ENCODE measurements at regions not wholly inside any gene's neighbourhood (a gene's known extent, or its start where the extent isn't known, plus 50 kb on each side); places are given as distances from the start of the nearest gene placed in this dataset.

DNA sequence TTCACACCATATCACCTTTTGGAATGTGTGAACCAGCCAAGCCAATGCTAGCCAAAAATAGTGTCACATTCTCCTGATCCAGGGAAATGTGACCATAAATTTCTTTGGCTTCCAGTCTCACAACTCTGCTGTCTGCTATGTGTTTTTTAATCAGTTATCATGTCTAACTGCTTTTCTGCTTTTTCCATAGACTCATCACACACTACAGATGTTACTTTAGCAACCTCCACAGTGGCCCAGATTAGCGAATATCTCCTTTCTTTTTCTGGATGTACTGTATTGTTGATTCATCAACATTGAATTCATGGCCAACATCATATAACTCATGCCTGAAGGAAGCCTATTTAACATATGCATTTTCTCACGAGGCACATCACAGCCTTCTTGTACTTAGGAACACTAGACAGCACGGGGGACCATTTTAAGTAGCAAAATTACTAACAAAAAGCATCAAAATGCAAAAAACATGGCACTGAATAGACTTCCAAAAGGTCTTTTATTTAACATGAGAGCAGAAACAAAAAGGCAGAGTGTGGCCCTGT, 73.1 kb upstream of the POU2AF2 start:
- Mint-ChIP-seq H3K27me3 (ENCODE audit: low read depth) (no peaks in the 10 kb centered on the region), H3K27ac (no peak overlapping the region), H3K36me3 (no peaks in the 10 kb centered on the region), H3K4me3 (no peak overlapping the region), H3K9me3 (no peaks in the 10 kb centered on the region), H3K4me1 (no peaks in the 10 kb centered on the region)
- TF ChIP-seq, protein P1, sequence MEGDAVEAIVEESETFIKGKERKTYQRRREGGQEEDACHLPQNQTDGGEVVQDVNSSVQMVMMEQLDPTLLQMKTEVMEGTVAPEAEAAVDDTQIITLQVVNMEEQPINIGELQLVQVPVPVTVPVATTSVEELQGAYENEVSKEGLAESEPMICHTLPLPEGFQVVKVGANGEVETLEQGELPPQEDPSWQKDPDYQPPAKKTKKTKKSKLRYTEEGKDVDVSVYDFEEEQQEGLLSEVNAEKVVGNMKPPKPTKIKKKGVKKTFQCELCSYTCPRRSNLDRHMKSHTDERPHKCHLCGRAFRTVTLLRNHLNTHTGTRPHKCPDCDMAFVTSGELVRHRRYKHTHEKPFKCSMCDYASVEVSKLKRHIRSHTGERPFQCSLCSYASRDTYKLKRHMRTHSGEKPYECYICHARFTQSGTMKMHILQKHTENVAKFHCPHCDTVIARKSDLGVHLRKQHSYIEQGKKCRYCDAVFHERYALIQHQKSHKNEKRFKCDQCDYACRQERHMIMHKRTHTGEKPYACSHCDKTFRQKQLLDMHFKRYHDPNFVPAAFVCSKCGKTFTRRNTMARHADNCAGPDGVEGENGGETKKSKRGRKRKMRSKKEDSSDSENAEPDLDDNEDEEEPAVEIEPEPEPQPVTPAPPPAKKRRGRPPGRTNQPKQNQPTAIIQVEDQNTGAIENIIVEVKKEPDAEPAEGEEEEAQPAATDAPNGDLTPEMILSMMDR (IDR thresholded peaks at IDR 0.05; ENCODE audit: unreplicated experiment): no peak
- no peak for DNase-seq (ENCODE audit: low spot score in 2 of 2, unreplicated experiment in 2 of 2)

DNA sequence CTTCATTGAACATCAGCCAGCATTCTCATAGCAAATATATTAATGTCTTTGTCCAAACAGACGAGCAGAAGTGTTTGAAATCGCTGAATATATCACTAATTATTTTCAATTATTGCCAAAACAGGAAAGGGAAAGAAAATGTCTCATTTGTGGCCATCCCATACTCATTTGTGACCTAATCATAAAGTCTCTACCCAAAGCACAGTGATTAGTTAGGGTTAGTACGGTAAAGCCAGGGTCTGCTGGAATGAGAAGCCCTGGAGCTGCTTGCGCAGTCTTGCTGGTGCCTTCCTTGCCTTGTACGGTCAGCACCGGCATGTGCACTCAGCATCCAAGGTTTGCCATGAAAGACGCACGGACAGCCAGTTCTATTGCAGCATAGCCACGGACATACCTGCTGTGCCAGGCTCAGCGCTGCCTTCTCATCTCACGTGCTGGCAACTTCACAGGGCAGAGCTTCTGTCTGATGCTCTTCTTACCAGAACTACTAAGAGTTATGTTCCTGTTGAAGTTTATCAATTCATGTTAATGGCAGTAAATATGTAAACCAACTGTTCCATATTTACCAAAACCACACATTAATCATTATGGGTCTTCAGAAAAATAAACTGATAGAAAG, 74.7 kb upstream of the POU2AF2 start:
- Mint-ChIP-seq H3K36me3 (no peaks in the 10 kb centered on the region), H3K4me1 (no peaks in the 10 kb centered on the region), H3K4me3 (no peak overlapping the region), H3K27me3 (ENCODE audit: low read depth) (no peaks in the 10 kb centered on the region), H3K9me3 (no peaks in the 10 kb centered on the region), H3K27ac (no peak overlapping the region)
- no peak for DNase-seq (ENCODE audit: low spot score in 2 of 2, unreplicated experiment in 2 of 2)
- TF ChIP-seq, protein P1 (IDR thresholded peaks at IDR 0.05; ENCODE audit: unreplicated experiment): no peak

DNA sequence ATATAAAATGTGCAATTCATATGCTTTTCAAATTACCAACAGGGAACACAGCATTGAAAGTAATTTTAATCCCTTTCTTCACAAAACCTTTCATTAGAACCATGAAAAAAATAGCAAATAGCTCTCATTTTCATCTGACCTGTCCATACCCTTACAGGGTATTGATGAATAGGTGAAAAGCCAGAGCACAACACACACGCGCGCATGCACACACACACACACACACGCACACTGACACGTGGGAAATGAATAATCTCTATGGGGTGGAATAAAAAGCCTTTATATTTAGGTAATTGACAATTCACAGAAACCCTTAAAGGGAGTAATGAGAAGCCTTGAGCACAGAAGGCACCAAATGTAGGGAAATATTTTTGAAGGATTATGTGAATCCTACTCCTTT, 76.2 kb upstream of the POU2AF2 start:
- Mint-ChIP-seq H3K9me3 (no peaks in the 10 kb centered on the region), H3K36me3 (no peaks in the 10 kb centered on the region), H3K27ac (no peak overlapping the region), H3K4me3 (no peak overlapping the region), H3K4me1 (no peaks in the 10 kb centered on the region), H3K27me3 (ENCODE audit: low read depth) (peaks cover 8% of the 10 kb centered on the region)
- TF ChIP-seq, protein P1 (IDR thresholded peaks at IDR 0.05; ENCODE audit: unreplicated experiment): no peak
- no peak for DNase-seq (ENCODE audit: low spot score in 2 of 2, unreplicated experiment in 2 of 2)

DNA sequence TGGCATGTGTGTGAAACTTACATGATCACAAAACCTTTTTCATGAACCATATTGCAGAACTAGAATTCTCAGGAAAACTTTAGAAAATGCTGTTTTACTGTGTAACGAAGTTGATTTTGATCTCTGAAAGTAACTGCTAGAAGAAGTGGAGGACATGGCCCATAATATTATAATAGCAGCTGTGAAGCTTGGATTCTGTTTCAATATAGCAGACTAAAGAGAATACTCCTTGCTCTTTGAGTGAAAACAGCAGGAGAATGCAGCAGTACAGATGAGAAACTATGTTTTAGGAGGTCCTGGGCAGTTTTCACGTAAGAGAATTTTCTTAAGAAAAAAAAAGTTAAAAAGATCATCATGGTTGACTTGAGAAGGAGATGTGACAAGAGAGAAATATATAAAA, 76.7 kb upstream of the POU2AF2 start:
- Mint-ChIP-seq H3K4me3 (no peak overlapping the region), H3K27me3 (ENCODE audit: low read depth) (peaks cover 8% of the 10 kb centered on the region), H3K9me3 (no peaks in the 10 kb centered on the region), H3K27ac (no peak overlapping the region), H3K36me3 (no peaks in the 10 kb centered on the region), H3K4me1 (no peaks in the 10 kb centered on the region)
- DNase-seq (ENCODE audit: low spot score in 2 of 2, unreplicated experiment in 2 of 2): no peak
- TF ChIP-seq, protein P1 (IDR thresholded peaks at IDR 0.05; ENCODE audit: unreplicated experiment): no peak

DNA sequence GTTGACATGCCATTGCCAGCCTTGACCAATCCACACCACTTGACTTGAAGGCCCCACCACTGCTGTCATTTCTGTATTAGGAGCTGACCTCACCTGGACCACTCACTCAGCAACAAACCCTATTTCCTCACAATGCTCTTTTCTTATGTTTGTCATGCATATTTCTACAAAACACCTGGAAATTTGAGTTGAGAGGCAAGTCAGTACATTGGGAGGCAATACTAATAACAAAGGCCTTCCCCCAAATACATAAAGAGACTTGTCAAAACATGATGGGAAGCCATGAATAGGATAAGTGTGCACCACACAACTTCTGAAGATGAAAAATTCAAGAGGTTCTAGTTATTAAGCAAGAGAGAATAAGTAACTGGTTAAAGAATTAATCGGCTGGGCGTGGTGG, 77.9 kb upstream of the POU2AF2 start:
- H3K4me1 Mint-ChIP-seq: no peaks in the 10 kb centered on the region
- TF ChIP-seq, protein P1 (IDR thresholded peaks at IDR 0.05; ENCODE audit: unreplicated experiment): no peak
- no peak overlapping the region for H3K4me3 Mint-ChIP-seq
- peaks cover 8% of the 10 kb centered on the region for H3K27me3 Mint-ChIP-seq (ENCODE audit: low read depth)
- H3K9me3 Mint-ChIP-seq: no peaks in the 10 kb centered on the region
- no peak for DNase-seq (ENCODE audit: low spot score in 2 of 2, unreplicated experiment in 2 of 2)
- H3K36me3 Mint-ChIP-seq: no peaks in the 10 kb centered on the region
- H3K27ac Mint-ChIP-seq: no peak overlapping the region

Measured in mesothelial cell of epicardium (in vitro differentiated cells).